ENCODE measurements at regions not wholly inside any gene's neighbourhood (a gene's known extent, or its start where the extent isn't known, plus 50 kb on each side); places are given as distances from the start of the nearest gene placed in this dataset.

DNA sequence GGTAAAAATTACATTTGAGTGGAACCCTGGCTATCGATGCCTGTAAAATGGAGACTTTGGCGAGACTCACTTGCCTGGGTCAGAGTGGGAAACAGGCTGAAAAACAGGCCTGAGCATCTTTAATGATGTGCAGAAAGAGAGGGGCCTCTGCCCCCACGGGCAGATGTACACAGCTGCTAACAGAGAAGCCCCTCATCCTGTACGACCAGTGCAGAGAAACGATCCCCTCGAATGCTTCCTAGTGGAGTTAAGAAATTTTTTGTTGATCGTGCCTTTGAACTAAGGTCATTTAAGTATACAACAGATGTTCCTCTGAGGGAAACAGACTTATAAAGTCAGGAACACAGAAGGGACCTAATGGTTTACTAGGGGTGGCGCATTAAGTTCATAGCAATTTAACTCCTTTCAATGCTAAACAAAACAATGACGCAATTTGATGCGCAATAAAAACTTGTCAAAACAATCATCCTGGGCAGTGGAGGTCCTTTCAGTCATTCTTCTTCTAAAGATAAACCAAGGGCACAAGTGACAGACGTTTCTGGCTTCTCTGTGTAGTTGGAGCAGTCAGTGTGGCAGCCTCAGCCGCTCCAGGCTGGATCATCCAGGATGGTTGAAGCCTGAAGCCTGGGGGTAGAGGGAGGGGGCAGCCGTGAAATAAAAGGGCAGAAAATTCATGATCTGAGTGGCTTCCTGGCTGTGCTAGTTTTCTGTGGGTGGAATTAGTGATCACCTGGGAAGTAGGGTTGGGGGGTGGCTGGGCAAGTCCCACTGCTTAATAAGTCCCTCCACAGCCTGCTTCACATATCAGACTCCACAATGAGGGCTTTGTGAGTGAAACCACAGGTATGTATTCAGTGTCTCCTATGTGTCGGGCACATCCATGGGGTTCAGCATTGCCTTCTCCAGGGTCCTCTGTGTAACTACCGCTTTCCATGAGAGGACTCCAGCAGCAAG lies 50.8 kb upstream of the MRPS22 start:
- intact Hi-C loops (cut with DNase I), result no loop called here
- H3K27ac ChIP-seq, result no peak overlapping the region
- TF ChIP-seq, protein P1, sequence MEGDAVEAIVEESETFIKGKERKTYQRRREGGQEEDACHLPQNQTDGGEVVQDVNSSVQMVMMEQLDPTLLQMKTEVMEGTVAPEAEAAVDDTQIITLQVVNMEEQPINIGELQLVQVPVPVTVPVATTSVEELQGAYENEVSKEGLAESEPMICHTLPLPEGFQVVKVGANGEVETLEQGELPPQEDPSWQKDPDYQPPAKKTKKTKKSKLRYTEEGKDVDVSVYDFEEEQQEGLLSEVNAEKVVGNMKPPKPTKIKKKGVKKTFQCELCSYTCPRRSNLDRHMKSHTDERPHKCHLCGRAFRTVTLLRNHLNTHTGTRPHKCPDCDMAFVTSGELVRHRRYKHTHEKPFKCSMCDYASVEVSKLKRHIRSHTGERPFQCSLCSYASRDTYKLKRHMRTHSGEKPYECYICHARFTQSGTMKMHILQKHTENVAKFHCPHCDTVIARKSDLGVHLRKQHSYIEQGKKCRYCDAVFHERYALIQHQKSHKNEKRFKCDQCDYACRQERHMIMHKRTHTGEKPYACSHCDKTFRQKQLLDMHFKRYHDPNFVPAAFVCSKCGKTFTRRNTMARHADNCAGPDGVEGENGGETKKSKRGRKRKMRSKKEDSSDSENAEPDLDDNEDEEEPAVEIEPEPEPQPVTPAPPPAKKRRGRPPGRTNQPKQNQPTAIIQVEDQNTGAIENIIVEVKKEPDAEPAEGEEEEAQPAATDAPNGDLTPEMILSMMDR (IDR thresholded peaks at IDR 0.05), result no peak

DNA sequence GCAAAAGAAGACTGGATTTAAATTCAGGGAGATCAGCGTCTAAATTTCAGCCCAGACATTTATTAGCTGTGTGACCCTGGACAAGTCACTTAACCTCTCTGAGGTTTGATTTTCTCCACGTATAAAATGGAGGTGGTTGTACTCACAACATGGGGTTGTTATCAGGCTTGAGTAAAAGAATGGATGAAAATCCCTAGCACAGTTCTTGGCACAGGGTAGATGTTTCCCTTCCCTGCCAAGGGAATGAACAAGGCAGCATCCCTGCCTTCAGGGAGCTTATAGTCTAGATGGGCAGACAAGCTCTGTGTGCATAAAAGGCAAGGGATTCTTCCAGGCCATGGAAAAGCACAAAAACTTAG lies 50.2 kb upstream of the MRPS22 start:
- DNase-seq (ENCODE audit: low spot score in 2 of 2), result no peak
- no peaks in the 10 kb centered on the region for H3K36me3 ChIP-seq
- no peaks in the 10 kb centered on the region for H3K9me3 ChIP-seq
- intact Hi-C loops (cut with DNase I), result no loop called here
- H3K27me3 ChIP-seq, result no peaks in the 10 kb centered on the region
- no peak overlapping the region for H3K4me3 ChIP-seq
- TF ChIP-seq, protein P1 (IDR thresholded peaks at IDR 0.05), result no peak
- no peak overlapping the region for H3K27ac ChIP-seq
- H3K4me1 ChIP-seq, result no peaks in the 10 kb centered on the region

More for the DNA sequence above, 50.8 kb upstream of the MRPS22 start:
- Histone ChIP-seq H3K27me3 (no peaks in the 10 kb centered on the region), H3K36me3 (no peaks in the 10 kb centered on the region), H3K9me3 (no peaks in the 10 kb centered on the region), H3K4me1 (no peaks in the 10 kb centered on the region), H3K4me3 (no peak overlapping the region)
- DNase-seq (ENCODE audit: low spot score in 2 of 2), result no peak

All from ascending aorta (tissue), 2 donors.